ENCODE measurements at regions not wholly inside any gene's neighbourhood (a gene's known extent, or its start where the extent isn't known, plus 50 kb on each side); places are given as distances from the start of the nearest gene placed in this dataset.

- H3K4me3 ChIP-seq (ENCODE audit: low read depth, low read length) = no peak overlapping the region
- no peak for DNase-seq (ENCODE audit: low read depth)
- TF ChIP-seq CTCF (conservative IDR thresholded peaks at IDR 0.05; ENCODE audit: low read depth, low read length) = no peak
Observed at GRCh38 chr14:43692706-43693105, 814.4 kb downstream of the FSCB start.

DNA sequence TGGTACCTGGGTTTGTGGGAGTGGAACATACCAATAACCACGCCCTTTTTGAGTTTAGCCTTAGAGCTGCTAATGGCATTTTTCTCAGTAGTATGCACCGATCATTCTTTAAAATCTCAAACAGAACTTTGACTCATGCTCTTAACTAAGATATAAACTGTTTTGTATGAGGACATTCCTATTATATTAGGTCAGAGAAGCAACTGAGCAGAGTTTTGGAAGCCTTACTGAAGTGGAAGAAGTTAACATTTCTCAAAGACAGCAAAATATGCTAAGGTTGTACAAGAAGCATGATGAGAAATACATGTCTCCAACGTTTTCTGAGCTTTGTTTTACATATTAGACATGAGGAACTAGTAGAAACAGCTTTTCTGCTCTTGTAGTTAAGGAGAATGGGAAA is 819.2 kb downstream of the FSCB start:
- DNase-seq (ENCODE audit: low read depth) = peak; percentile 18
- H3K4me3 ChIP-seq (ENCODE audit: low read depth, low read length) = no peak overlapping the region
- TF ChIP-seq CTCF (conservative IDR thresholded peaks at IDR 0.05; ENCODE audit: low read depth, low read length) = no peak

DNA sequence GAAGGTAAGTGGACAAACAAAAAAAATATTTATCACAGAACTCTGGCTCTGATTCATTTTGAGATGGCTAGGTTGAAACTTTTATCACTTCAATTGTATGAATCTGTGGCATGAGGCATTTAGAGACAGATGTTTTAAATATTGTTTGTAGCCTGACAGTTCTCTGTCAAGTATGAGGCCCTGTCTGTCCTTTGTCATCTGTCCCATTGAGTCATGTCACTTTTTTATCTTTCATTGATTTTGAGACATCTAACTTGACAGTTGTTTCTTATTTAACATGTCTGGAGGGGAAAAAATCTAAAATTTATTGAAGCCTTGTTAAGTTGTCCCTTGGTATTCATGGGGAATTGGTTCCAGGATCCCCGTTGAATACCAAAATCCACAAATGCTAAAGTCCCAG is 829.5 kb downstream of the FSCB start:
- no peak for DNase-seq (ENCODE audit: low read depth)
- no peak for TF ChIP-seq CTCF (conservative IDR thresholded peaks at IDR 0.05; ENCODE audit: low read depth, low read length)
- H3K4me3 ChIP-seq (ENCODE audit: low read depth, low read length) = no peak overlapping the region

GRCh38 chr14:43674273-43674672 is 832.8 kb downstream of the FSCB start:
- no peak overlapping the region for H3K4me3 ChIP-seq (ENCODE audit: low read depth, low read length)
- DNase-seq (ENCODE audit: low read depth) = no peak
- TF ChIP-seq CTCF (conservative IDR thresholded peaks at IDR 0.05; ENCODE audit: low read depth, low read length) = no peak

- no peak overlapping the region for H3K4me3 ChIP-seq (ENCODE audit: low read depth, low read length)
- DNase-seq (ENCODE audit: low read depth) = no peak
- TF ChIP-seq CTCF (conservative IDR thresholded peaks at IDR 0.05; ENCODE audit: low read depth, low read length) = no peak
Observed at GRCh38 chr14:43671716-43672485, 835.2 kb downstream of the FSCB start.

DNA sequence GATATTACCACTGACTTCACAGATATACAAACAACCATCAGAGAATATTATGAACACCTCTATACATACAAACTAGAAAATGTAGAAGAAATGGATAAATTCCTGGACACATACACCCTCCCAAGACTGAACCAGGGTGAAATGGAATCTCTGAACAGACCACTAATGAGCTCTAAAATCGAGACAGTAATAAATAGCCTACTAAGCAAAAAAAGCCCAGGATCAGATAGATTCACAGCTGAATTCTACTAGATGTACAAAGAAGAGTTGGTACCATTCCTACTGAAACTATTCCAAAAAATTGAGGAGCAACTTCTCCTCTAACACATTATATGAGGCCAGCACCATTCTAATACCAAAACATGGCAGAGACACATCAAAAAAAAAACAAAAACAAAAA is 837.7 kb downstream of the FSCB start:
- TF ChIP-seq CTCF (conservative IDR thresholded peaks at IDR 0.05; ENCODE audit: low read depth, low read length) = no peak
- no peak for DNase-seq (ENCODE audit: low read depth)
- no peak overlapping the region for H3K4me3 ChIP-seq (ENCODE audit: low read depth, low read length)

Data from choroid plexus epithelial cell (primary cell).